ENCODE measurements at regions not wholly inside any gene's neighbourhood (a gene's known extent, or its start where the extent isn't known, plus 50 kb on each side); places are given as distances from the start of the nearest gene placed in this dataset.
"Not testable (repeated sequence)": the region's sequence is repeated elsewhere in the genome, so short reads cannot be mapped to it uniquely, and the experiment has no call there.

DNA sequence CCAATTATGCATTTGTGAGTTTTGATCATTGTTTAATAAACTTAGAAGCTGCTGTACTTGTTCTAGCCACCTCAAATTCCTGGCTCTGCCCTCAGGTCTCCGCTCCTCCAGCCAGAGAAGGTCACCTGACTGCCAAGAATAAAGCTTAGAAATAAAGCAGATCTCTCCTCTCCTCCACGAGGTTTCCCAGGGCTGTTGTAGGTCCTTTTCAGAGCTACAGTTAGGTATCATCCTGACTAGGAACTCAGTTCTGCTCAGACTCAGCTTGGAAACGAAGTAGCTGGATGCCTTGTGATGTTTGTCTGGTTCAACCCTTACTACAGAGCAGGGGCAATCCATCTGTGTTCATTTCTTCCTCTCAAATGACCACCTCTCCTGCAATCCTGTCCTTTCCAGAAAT is 79.1 kb upstream of the RAPGEF2 start:
- Histone ChIP-seq H3K36me3 (ENCODE audit: control insufficient read depth, insufficient read depth, low read length) (no peaks in the 10 kb centered on the region), H3K4me3 (ENCODE audit: low read depth, low read length) (no peak overlapping the region), H3K27me3 (ENCODE audit: control insufficient read depth, insufficient read depth, low read length) (no peaks in the 10 kb centered on the region)
- TF ChIP-seq, protein P1, sequence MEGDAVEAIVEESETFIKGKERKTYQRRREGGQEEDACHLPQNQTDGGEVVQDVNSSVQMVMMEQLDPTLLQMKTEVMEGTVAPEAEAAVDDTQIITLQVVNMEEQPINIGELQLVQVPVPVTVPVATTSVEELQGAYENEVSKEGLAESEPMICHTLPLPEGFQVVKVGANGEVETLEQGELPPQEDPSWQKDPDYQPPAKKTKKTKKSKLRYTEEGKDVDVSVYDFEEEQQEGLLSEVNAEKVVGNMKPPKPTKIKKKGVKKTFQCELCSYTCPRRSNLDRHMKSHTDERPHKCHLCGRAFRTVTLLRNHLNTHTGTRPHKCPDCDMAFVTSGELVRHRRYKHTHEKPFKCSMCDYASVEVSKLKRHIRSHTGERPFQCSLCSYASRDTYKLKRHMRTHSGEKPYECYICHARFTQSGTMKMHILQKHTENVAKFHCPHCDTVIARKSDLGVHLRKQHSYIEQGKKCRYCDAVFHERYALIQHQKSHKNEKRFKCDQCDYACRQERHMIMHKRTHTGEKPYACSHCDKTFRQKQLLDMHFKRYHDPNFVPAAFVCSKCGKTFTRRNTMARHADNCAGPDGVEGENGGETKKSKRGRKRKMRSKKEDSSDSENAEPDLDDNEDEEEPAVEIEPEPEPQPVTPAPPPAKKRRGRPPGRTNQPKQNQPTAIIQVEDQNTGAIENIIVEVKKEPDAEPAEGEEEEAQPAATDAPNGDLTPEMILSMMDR (IDR thresholded peaks at IDR 0.05; ENCODE audit: insufficient read depth, low read length, poor library complexity, severe bottlenecking): no peak
- no peak for DNase-seq (ENCODE audit: low read depth)

DNA sequence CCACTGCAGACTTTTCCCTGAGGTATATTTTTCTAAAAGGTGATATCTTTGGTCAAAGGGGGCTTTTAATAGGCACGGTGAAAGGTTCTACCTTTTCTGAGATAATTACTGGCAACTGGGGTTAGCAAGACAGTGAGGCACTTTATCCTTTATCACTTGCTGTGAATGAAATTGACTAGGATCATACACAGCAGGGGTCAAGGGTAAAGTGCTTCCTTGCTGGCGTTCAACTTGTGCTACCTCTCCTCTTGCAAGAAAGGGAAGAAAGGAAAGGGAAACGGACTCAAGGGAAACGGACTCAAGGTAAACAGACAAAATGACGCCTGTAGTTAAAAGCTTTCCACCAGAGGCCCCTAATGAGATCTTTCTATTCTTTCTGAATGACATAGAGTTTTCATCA is 78.6 kb upstream of the RAPGEF2 start:
- H3K4me3 ChIP-seq (ENCODE audit: low read depth, low read length): no peak overlapping the region
- TF ChIP-seq, protein P1 (IDR thresholded peaks at IDR 0.05; ENCODE audit: insufficient read depth, low read length, poor library complexity, severe bottlenecking): no peak
- no peak for DNase-seq (ENCODE audit: low read depth)
- H3K27me3 ChIP-seq (ENCODE audit: control insufficient read depth, insufficient read depth, low read length): no peaks in the 10 kb centered on the region
- no peaks in the 10 kb centered on the region for H3K36me3 ChIP-seq (ENCODE audit: control insufficient read depth, insufficient read depth, low read length)

DNA sequence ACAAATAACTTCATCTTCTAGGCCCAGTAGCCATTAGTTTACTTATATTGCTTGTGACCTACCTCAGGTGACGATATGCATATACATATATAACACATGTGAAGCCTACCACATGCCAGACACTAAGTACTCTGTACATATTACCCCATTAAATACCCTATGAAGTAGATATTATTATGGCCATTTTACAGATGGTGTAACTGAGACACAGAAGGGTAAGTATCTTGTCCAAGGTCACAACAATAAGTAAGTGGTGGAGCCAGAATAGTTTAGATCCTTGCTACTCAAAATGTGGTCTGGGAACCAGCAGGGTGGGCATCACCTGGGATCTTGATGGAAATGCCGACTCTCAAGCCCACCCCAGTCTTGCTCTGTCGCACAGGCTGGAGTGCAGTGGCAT is 78.1 kb upstream of the RAPGEF2 start:
- TF ChIP-seq, protein P1 (IDR thresholded peaks at IDR 0.05; ENCODE audit: insufficient read depth, low read length, poor library complexity, severe bottlenecking): no peak
- Histone ChIP-seq H3K36me3 (ENCODE audit: control insufficient read depth, insufficient read depth, low read length) (no peaks in the 10 kb centered on the region), H3K4me3 (ENCODE audit: low read depth, low read length) (no peak overlapping the region), H3K27me3 (ENCODE audit: control insufficient read depth, insufficient read depth, low read length) (no peaks in the 10 kb centered on the region)
- DNase-seq (ENCODE audit: low read depth): no peak

DNA sequence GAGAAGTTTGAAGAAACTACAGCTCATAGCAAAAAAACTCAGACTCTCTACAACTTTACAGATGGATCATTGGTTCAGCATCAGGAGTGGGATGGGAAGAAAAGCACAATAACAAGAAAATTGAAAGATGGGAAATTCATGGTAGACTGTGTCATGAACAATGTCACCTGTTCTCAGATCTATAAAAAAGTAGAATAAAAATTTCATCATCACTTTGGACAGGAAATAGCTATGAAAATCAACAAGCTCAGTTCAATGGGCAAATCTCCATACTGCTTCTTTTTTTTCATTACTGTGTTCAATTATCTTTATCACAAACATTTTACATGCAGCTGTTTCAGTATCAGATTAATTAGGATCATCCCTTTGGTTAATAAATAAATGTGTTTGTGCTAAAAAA is 76.5 kb upstream of the RAPGEF2 start:
- Histone ChIP-seq H3K4me3 (ENCODE audit: low read depth, low read length) (no peak overlapping the region), H3K27me3 (ENCODE audit: control insufficient read depth, insufficient read depth, low read length) (no peaks in the 10 kb centered on the region), H3K36me3 (ENCODE audit: control insufficient read depth, insufficient read depth, low read length) (no peaks in the 10 kb centered on the region)
- TF ChIP-seq, protein P1 (IDR thresholded peaks at IDR 0.05; ENCODE audit: insufficient read depth, low read length, poor library complexity, severe bottlenecking): no peak
- no peak for DNase-seq (ENCODE audit: low read depth)

DNA sequence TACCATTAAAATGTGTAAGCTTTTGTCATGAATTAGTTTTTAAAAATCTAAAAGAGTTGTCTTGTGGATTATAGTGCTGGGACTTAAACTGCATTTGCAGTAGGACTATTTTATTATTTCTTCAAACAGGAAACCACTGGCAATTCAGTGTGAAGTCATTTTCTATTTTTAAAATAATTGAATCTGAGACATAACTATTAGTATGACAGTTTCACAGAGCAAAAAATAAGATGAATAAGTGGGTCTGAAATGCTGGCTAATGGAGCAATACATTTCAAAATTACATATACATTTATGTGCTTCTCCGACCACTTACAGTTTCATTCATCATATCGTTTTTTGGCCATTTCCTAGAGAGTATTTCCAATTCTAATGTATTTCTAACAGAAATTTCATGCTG is 75.3 kb upstream of the RAPGEF2 start:
- DNase-seq (ENCODE audit: low read depth): no peak
- H3K27me3 ChIP-seq (ENCODE audit: control insufficient read depth, insufficient read depth, low read length): no peaks in the 10 kb centered on the region
- H3K4me3 ChIP-seq (ENCODE audit: low read depth, low read length): no peak overlapping the region
- H3K36me3 ChIP-seq (ENCODE audit: control insufficient read depth, insufficient read depth, low read length): no peaks in the 10 kb centered on the region
- TF ChIP-seq, protein P1 (IDR thresholded peaks at IDR 0.05; ENCODE audit: insufficient read depth, low read length, poor library complexity, severe bottlenecking): no peak

DNA sequence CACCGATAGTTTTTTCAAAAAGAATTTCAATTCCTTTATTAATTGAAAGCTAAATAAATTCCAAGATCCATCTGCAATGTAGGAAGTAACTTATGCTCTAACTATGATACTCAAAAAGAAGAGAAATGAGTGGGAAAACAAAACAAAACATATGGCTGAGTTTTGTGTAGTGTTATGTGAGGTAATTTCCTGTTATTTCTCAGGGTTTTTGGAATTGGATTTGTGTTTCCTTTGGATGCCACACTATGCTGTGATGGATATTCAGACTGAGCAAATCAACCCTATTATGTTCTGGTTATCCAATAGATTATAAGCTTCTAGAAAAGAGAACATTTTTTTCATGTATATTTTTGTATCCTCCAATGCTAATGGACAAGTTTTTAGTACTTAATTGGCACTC is 73.4 kb upstream of the RAPGEF2 start:
- H3K4me3 ChIP-seq (ENCODE audit: low read depth, low read length): no peak overlapping the region
- DNase-seq (ENCODE audit: low read depth): no peak
- TF ChIP-seq, protein P1 (IDR thresholded peaks at IDR 0.05; ENCODE audit: insufficient read depth, low read length, poor library complexity, severe bottlenecking): no peak
- H3K36me3 ChIP-seq (ENCODE audit: control insufficient read depth, insufficient read depth, low read length): no peaks in the 10 kb centered on the region
- no peaks in the 10 kb centered on the region for H3K27me3 ChIP-seq (ENCODE audit: control insufficient read depth, insufficient read depth, low read length)

DNA sequence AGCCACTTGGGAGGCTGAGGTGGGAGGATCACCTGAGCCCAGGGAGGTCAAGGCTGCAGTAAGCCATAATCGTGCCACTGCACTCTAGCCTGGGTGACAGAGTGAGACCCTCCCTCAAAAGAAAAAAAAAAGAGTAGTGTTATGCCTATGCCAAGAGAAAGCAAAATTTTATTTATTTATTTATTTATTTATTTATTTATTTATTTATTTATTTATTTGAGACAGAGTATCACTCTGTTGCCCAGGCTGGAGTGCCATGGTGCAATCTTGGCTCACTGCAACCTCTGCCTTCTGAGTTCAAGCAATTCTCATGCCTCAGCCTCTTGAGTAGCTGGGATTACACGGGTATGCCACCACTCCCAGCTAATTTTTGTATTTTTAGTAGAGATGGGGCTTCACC is 72.6 kb upstream of the RAPGEF2 start:
- H3K36me3 ChIP-seq (ENCODE audit: control insufficient read depth, insufficient read depth, low read length); H3K4me3 ChIP-seq (ENCODE audit: low read depth, low read length); DNase-seq (ENCODE audit: low read depth); H3K27me3 ChIP-seq (ENCODE audit: control insufficient read depth, insufficient read depth, low read length): not testable (repeated sequence)

Data from kidney epithelial cell (primary cell).